ENCODE measurements at regions not wholly inside any gene's neighbourhood (a gene's known extent, or its start where the extent isn't known, plus 50 kb on each side); places are given as distances from the start of the nearest gene placed in this dataset.

DNA sequence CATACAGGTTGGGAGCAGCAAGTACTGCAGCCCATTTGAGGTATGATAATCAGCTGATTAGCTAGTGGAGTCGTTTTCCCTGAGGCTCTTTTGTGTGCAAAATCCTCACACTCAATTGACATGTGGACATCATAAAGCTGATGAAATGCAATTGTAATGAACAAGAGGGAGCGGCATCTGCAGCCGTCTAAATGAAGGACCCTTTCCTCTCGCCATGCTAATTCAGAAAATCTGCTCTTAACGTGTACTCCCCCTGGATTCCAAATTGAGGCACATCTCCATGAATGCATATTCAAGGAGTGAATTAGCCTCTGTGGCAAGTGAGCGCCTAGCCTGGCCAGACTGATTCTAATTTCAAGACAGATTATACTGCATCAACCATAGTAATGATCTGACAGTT, 260.9 kb upstream of the ATP5MC3 start:
- H3K27me3 ChIP-seq = no peaks in the 10 kb centered on the region
- 83 to 86% methylated on average over 6 of the region's 6 CpGs for WGBS, 2 donors
- TF ChIP-seq POLR2A (IDR thresholded peaks at IDR 0.05) (no peak), CTCF (IDR thresholded peaks at IDR 0.05) (no peak)

DNA sequence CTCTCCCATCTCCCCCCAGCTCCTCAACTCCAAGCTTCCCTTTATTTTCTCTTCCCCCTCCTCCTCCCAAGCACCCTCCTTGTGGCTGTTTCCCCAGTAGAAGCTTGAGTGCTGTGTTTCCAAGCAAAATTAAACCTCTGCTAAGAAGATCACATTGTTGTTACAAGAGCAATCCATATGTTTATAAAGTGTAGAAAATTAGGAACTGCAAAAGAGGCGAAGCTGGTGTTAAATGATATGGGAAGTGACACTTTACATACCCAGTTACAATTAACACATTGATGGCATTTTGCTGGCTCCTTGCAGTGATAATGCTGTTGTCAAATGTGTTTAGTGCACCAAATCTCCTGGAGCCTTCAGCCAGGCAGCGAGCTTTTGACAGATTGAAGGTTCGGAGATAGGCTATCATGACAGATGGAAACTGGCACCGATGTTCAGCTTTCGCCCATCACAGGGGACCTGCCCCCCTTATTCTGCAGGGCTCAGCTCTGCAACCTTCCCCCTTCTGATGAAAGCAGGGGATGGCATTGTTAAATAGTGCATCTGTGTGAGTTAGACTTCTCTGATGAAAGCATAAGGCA, 259.8 kb upstream of the ATP5MC3 start:
- no peak for TF ChIP-seq CTCF (IDR thresholded peaks at IDR 0.05)
- TF ChIP-seq POLR2A (IDR thresholded peaks at IDR 0.05) = no peak
- DNase-seq = no peak
- WGBS, 2 donors = 69 to 78% methylated on average over 5 of the region's 5 CpGs
- intact Hi-C loops (cut with DNase I; ENCODE audit: low total_unique reads) = no loop called here
- no peaks in the 10 kb centered on the region for H3K36me3 ChIP-seq (ENCODE audit: low read depth, missing control alignments)
- H3K4me1 ChIP-seq = no peaks in the 10 kb centered on the region
- H3K27ac ChIP-seq = no peak overlapping the region
- H3K4me3 ChIP-seq = no peak overlapping the region
- no peaks in the 10 kb centered on the region for H3K9me3 ChIP-seq
- H3K27me3 ChIP-seq = no peaks in the 10 kb centered on the region

More for the DNA sequence above, 260.9 kb upstream of the ATP5MC3 start:
- Histone ChIP-seq H3K27ac (no peak overlapping the region), H3K9me3 (no peaks in the 10 kb centered on the region), H3K4me1 (no peaks in the 10 kb centered on the region), H3K4me3 (no peak overlapping the region), H3K36me3 (ENCODE audit: low read depth, missing control alignments) (no peaks in the 10 kb centered on the region)
- DNase-seq = no peak
- intact Hi-C loops (cut with DNase I; ENCODE audit: low total_unique reads) = no loop called here

GRCh38 chr2:175439416-175439815, 257.9 kb upstream of the ATP5MC3 start:
- H3K27me3 ChIP-seq = no peaks in the 10 kb centered on the region
- no peak for TF ChIP-seq POLR2A (IDR thresholded peaks at IDR 0.05)
- H3K36me3 ChIP-seq (ENCODE audit: low read depth, missing control alignments) = no peaks in the 10 kb centered on the region
- intact Hi-C loops (cut with DNase I; ENCODE audit: low total_unique reads) = no loop called here
- DNase-seq = no peak
- H3K4me3 ChIP-seq = no peak overlapping the region
- H3K9me3 ChIP-seq = no peaks in the 10 kb centered on the region
- no peak overlapping the region for H3K27ac ChIP-seq
- no peaks in the 10 kb centered on the region for H3K4me1 ChIP-seq
- WGBS, 2 donors = 42 to 61% methylated on average over 1 of the region's 1 CpG

- no peak overlapping the region for H3K4me3 ChIP-seq
- no peak overlapping the region for H3K27ac ChIP-seq
- intact Hi-C loops (cut with DNase I; ENCODE audit: low total_unique reads) = no loop called here
- H3K27me3 ChIP-seq = no peaks in the 10 kb centered on the region
- no peak for DNase-seq
- TF ChIP-seq POLR2A (IDR thresholded peaks at IDR 0.05) = no peak
- H3K9me3 ChIP-seq = no peaks in the 10 kb centered on the region
- no peaks in the 10 kb centered on the region for H3K4me1 ChIP-seq
- no peaks in the 10 kb centered on the region for H3K36me3 ChIP-seq (ENCODE audit: low read depth, missing control alignments)
Observed at GRCh38 chr2:175437167-175437566, 255.7 kb upstream of the ATP5MC3 start.

DNA sequence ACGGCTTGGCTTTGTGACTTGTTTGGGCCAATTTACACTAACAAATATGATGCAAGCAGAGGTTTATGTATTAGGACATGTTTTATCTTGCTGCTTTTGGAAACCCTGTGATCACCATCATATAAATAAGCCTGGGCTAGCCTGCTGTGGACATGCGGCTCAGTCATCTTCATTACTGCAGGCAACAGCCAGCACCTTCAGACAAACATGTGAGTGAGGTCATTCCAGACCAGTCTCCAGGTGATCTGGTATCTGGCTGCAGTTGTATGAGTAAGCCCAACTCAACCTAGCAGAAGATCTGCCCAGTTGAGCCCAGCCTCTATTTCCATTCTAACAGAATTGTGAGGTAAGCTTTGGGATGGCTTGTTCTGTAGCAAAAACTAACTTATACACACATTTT, 254.6 kb upstream of the ATP5MC3 start:
- no peaks in the 10 kb centered on the region for H3K36me3 ChIP-seq (ENCODE audit: low read depth, missing control alignments)
- H3K9me3 ChIP-seq = no peaks in the 10 kb centered on the region
- WGBS, 2 donors = 77 to 93% methylated on average over 2 of the region's 2 CpGs
- no peaks in the 10 kb centered on the region for H3K27me3 ChIP-seq
- H3K27ac ChIP-seq = no peak overlapping the region
- H3K4me3 ChIP-seq = no peak overlapping the region
- no peaks in the 10 kb centered on the region for H3K4me1 ChIP-seq
- TF ChIP-seq POLR2A (IDR thresholded peaks at IDR 0.05) = no peak
- no peak for DNase-seq
- intact Hi-C loops (cut with DNase I; ENCODE audit: low total_unique reads) = no loop called here

- Histone ChIP-seq H3K27me3 (no peaks in the 10 kb centered on the region), H3K27ac (no peak overlapping the region), H3K9me3 (no peaks in the 10 kb centered on the region), H3K4me1 (no peaks in the 10 kb centered on the region), H3K36me3 (ENCODE audit: low read depth, missing control alignments) (no peaks in the 10 kb centered on the region), H3K4me3 (no peak overlapping the region)
- TF ChIP-seq POLR2A (IDR thresholded peaks at IDR 0.05) (no peak), CTCF (IDR thresholded peaks at IDR 0.05) (no peak)
- intact Hi-C loops (cut with DNase I; ENCODE audit: low total_unique reads) = no loop called here
- no peak for DNase-seq
- WGBS, 2 donors = 76 to 87% methylated on average over 1 of the region's 1 CpG
Observed at GRCh38 chr2:175435012-175435411, 253.5 kb upstream of the ATP5MC3 start.

Measured in testis (tissue), 2 donors.